ENCODE measurements at regions not wholly inside any gene's neighbourhood (a gene's known extent, or its start where the extent isn't known, plus 50 kb on each side); places are given as distances from the start of the nearest gene placed in this dataset.
"Not testable (repeated sequence)": the region's sequence is repeated elsewhere in the genome, so short reads cannot be mapped to it uniquely, and the experiment has no call there.

GRCh38 chr1:83423382-83423781, 575.5 kb downstream of the TTLL7 start:
- H3K4me3 Mint-ChIP-seq (ENCODE audit: low read depth); H3K9me3 Mint-ChIP-seq; H3K4me1 Mint-ChIP-seq (ENCODE audit: low read depth); H3K27me3 Mint-ChIP-seq (ENCODE audit: low read depth); DNase-seq (ENCODE audit: low spot score); intact Hi-C loops (cut with micrococcal nuclease); H3K27ac Mint-ChIP-seq; H3K36me3 Mint-ChIP-seq (ENCODE audit: low read depth): not testable (repeated sequence)

GRCh38 chr1:83418558-83418957, 580.4 kb downstream of the TTLL7 start:
- H3K9me3 Mint-ChIP-seq = no peaks in the 10 kb centered on the region
- intact Hi-C loops (cut with micrococcal nuclease) = no loop called here
- H3K27me3 Mint-ChIP-seq (ENCODE audit: low read depth) = no peaks in the 10 kb centered on the region
- H3K36me3 Mint-ChIP-seq (ENCODE audit: low read depth) = no peaks in the 10 kb centered on the region
- H3K4me3 Mint-ChIP-seq (ENCODE audit: low read depth) = no peak overlapping the region
- H3K27ac Mint-ChIP-seq = no peak overlapping the region
- H3K4me1 Mint-ChIP-seq (ENCODE audit: low read depth) = no peaks in the 10 kb centered on the region
- no peak for DNase-seq (ENCODE audit: low spot score)

- H3K4me3 Mint-ChIP-seq (ENCODE audit: low read depth); H3K9me3 Mint-ChIP-seq; H3K4me1 Mint-ChIP-seq (ENCODE audit: low read depth); H3K27me3 Mint-ChIP-seq (ENCODE audit: low read depth); DNase-seq (ENCODE audit: low spot score); H3K36me3 Mint-ChIP-seq (ENCODE audit: low read depth); H3K27ac Mint-ChIP-seq; intact Hi-C loops (cut with micrococcal nuclease): not testable (repeated sequence)
Observed at GRCh38 chr1:83413839-83414107, 585.2 kb downstream of the TTLL7 start.

GRCh38 chr1:83410746-83411413, 588.1 kb downstream of the TTLL7 start:
- H3K27ac Mint-ChIP-seq; H3K9me3 Mint-ChIP-seq; H3K36me3 Mint-ChIP-seq (ENCODE audit: low read depth); H3K4me1 Mint-ChIP-seq (ENCODE audit: low read depth); intact Hi-C loops (cut with micrococcal nuclease); DNase-seq (ENCODE audit: low spot score); H3K27me3 Mint-ChIP-seq (ENCODE audit: low read depth); H3K4me3 Mint-ChIP-seq (ENCODE audit: low read depth): not testable (repeated sequence)

GRCh38 chr1:83406693-83407371, 592.1 kb downstream of the TTLL7 start:
- H3K9me3 Mint-ChIP-seq; DNase-seq (ENCODE audit: low spot score); H3K27me3 Mint-ChIP-seq (ENCODE audit: low read depth); intact Hi-C loops (cut with micrococcal nuclease); H3K27ac Mint-ChIP-seq; H3K36me3 Mint-ChIP-seq (ENCODE audit: low read depth); H3K4me1 Mint-ChIP-seq (ENCODE audit: low read depth); H3K4me3 Mint-ChIP-seq (ENCODE audit: low read depth): not testable (repeated sequence)

- intact Hi-C loops (cut with micrococcal nuclease); H3K36me3 Mint-ChIP-seq (ENCODE audit: low read depth); DNase-seq (ENCODE audit: low spot score); H3K27me3 Mint-ChIP-seq (ENCODE audit: low read depth); H3K9me3 Mint-ChIP-seq; H3K4me1 Mint-ChIP-seq (ENCODE audit: low read depth); H3K4me3 Mint-ChIP-seq (ENCODE audit: low read depth); H3K27ac Mint-ChIP-seq: not testable (repeated sequence)
Observed at GRCh38 chr1:83405789-83406188, 593.1 kb downstream of the TTLL7 start.

GRCh38 chr1:83403500-83403899, 595.4 kb downstream of the TTLL7 start:
- intact Hi-C loops (cut with micrococcal nuclease); H3K4me3 Mint-ChIP-seq (ENCODE audit: low read depth); DNase-seq (ENCODE audit: low spot score); H3K27ac Mint-ChIP-seq; H3K4me1 Mint-ChIP-seq (ENCODE audit: low read depth); H3K9me3 Mint-ChIP-seq; H3K36me3 Mint-ChIP-seq (ENCODE audit: low read depth); H3K27me3 Mint-ChIP-seq (ENCODE audit: low read depth): not testable (repeated sequence)

- intact Hi-C loops (cut with micrococcal nuclease); H3K27ac Mint-ChIP-seq: not testable (repeated sequence)
Observed at GRCh38 chr1:83401146-83401545, 597.8 kb downstream of the TTLL7 start.

GRCh38 chr1:83400173-83400572, 598.8 kb downstream of the TTLL7 start:
- H3K27ac Mint-ChIP-seq; H3K4me1 Mint-ChIP-seq (ENCODE audit: low read depth); intact Hi-C loops (cut with micrococcal nuclease); H3K27me3 Mint-ChIP-seq (ENCODE audit: low read depth); H3K9me3 Mint-ChIP-seq; DNase-seq (ENCODE audit: low spot score); H3K36me3 Mint-ChIP-seq (ENCODE audit: low read depth); H3K4me3 Mint-ChIP-seq (ENCODE audit: low read depth): not testable (repeated sequence)

More at GRCh38 chr1:83401146-83401545, 597.8 kb downstream of the TTLL7 start:
- H3K36me3 Mint-ChIP-seq (ENCODE audit: low read depth); H3K4me3 Mint-ChIP-seq (ENCODE audit: low read depth); H3K9me3 Mint-ChIP-seq; H3K4me1 Mint-ChIP-seq (ENCODE audit: low read depth); H3K27me3 Mint-ChIP-seq (ENCODE audit: low read depth); DNase-seq (ENCODE audit: low spot score): not testable (repeated sequence)

- DNase-seq (ENCODE audit: low spot score); H3K36me3 Mint-ChIP-seq (ENCODE audit: low read depth); intact Hi-C loops (cut with micrococcal nuclease); H3K4me3 Mint-ChIP-seq (ENCODE audit: low read depth); H3K27ac Mint-ChIP-seq; H3K27me3 Mint-ChIP-seq (ENCODE audit: low read depth); H3K4me1 Mint-ChIP-seq (ENCODE audit: low read depth); H3K9me3 Mint-ChIP-seq: not testable (repeated sequence)
Observed at GRCh38 chr1:83398125-83398524, 600.8 kb downstream of the TTLL7 start.

- intact Hi-C loops (cut with micrococcal nuclease) = not testable (repeated sequence)
Observed at GRCh38 chr1:83395130-83395529, 603.8 kb downstream of the TTLL7 start.

GRCh38 chr1:83386946-83387345, 612.0 kb downstream of the TTLL7 start:
- not testable (repeated sequence) for H3K9me3 Mint-ChIP-seq; DNase-seq (ENCODE audit: low spot score)

More at GRCh38 chr1:83395130-83395529, 603.8 kb downstream of the TTLL7 start:
- H3K4me3 Mint-ChIP-seq (ENCODE audit: low read depth); H3K4me1 Mint-ChIP-seq (ENCODE audit: low read depth); H3K9me3 Mint-ChIP-seq; DNase-seq (ENCODE audit: low spot score); H3K27me3 Mint-ChIP-seq (ENCODE audit: low read depth); H3K36me3 Mint-ChIP-seq (ENCODE audit: low read depth); H3K27ac Mint-ChIP-seq: not testable (repeated sequence)

GRCh38 chr1:83383107-83383506, 615.8 kb downstream of the TTLL7 start:
- H3K27me3 Mint-ChIP-seq (ENCODE audit: low read depth); DNase-seq (ENCODE audit: low spot score); H3K27ac Mint-ChIP-seq; intact Hi-C loops (cut with micrococcal nuclease); H3K4me1 Mint-ChIP-seq (ENCODE audit: low read depth); H3K4me3 Mint-ChIP-seq (ENCODE audit: low read depth); H3K36me3 Mint-ChIP-seq (ENCODE audit: low read depth): not testable (repeated sequence)
- H3K9me3 Mint-ChIP-seq = peaks cover 17% of the 10 kb centered on the region

More at GRCh38 chr1:83386946-83387345, 612.0 kb downstream of the TTLL7 start:
- H3K27ac Mint-ChIP-seq; intact Hi-C loops (cut with micrococcal nuclease); H3K36me3 Mint-ChIP-seq (ENCODE audit: low read depth); H3K4me3 Mint-ChIP-seq (ENCODE audit: low read depth); H3K4me1 Mint-ChIP-seq (ENCODE audit: low read depth); H3K27me3 Mint-ChIP-seq (ENCODE audit: low read depth): not testable (repeated sequence)

GRCh38 chr1:83373018-83373417, 625.9 kb downstream of the TTLL7 start:
- intact Hi-C loops (cut with micrococcal nuclease); DNase-seq (ENCODE audit: low spot score); H3K27ac Mint-ChIP-seq; H3K4me3 Mint-ChIP-seq (ENCODE audit: low read depth); H3K36me3 Mint-ChIP-seq (ENCODE audit: low read depth); H3K4me1 Mint-ChIP-seq (ENCODE audit: low read depth); H3K27me3 Mint-ChIP-seq (ENCODE audit: low read depth); H3K9me3 Mint-ChIP-seq: not testable (repeated sequence)

Measured in activated T-helper 2 cell treated with anti-CD3 and anti-CD28 coated beads, Interferon-gamma antibody, Interleukin-2, Interleukin-4, amounts not matched to agents 10 μg/mL and 5 μg/mL and 100 μg/mL, durations not matched to agents 14 hours and 24 hours and 36 hours (primary cell).